ENCODE measurements at regions not wholly inside any gene's neighbourhood (a gene's known extent, or its start where the extent isn't known, plus 50 kb on each side); places are given as distances from the start of the nearest gene placed in this dataset.

DNA sequence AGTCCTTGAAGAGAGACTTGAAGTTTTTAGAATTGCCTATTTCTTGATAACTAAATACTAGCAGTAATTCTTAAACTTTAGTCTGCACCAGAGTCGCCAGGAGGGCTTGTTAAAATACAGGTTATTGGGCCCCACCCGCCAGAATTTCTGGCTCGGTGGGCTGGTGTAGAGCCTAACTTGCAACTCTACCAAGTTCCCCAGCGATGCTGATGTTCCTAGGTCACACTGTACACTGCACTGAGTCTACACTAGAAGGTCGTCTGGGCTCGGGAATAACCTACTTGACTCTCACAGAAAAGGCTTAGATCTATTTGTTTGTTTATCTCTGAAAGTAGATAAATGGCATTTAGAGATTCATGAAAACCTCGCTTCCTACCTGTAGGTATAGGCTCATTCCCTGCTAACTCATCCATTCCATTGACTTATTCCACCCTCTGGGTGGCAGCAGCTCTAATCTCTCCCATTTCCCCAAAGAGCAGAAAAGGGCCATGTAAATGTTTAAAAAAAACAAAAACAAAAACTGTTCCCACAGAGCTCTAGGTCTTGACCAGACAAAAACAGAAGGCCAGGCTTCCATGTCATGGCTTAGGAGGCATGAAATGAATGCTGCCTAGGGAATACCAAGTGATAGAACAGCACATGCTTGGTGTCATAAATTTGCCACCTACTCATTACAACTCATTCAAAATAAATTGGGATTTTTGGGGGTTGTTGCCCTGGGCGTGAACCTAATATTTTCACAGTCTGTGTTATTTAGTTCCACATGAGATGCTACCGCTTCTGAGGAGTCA lies 292.1 kb downstream of the ADGB start:
- H3K79me2 ChIP-seq (ENCODE audit: insufficient read depth, low read length), result no peaks in the 10 kb centered on the region
- Mint-ChIP-seq H3K36me3 (peaks cover 3 to 8% of the 10 kb centered on the region in 2 donors), H3K9me3 (peaks cover 0 to 6% (median 2%) of the 10 kb centered on the region in 7 donors), H3K27ac (peak overlapping the region in 2 of 7 donors; percentile 50 to 71), H3K27me3 (ENCODE audit: low read depth in 3 of 3) (no peaks in the 10 kb centered on the region), H3K4me1 (peaks cover 37% of the 10 kb centered on the region), H3K4me3 (no peak overlapping the region)
- no peak overlapping the region for H3K9ac ChIP-seq (ENCODE audit: insufficient read depth, low read length, poor library complexity, severe bottlenecking)
- WGBS (ENCODE audit: insufficient coverage), result 95% methylated on average over 6 of the region's 9 CpGs
- no peaks in the 10 kb centered on the region for H3K27me3 ChIP-seq (ENCODE audit: control insufficient read depth in 2 of 2, insufficient read depth in 2 of 2, low read length in 2 of 2)
- no peaks in the 10 kb centered on the region for H3K9me3 ChIP-seq (replicated peaks in 1 of 2; ENCODE audit: control insufficient read depth in 1 of 2, insufficient read depth in 1 of 2, low read length in 2 of 2)
- no peak overlapping the region for H2AFZ ChIP-seq (ENCODE audit: insufficient read depth, low read depth, low read length, poor library complexity, severe bottlenecking)
- TF ChIP-seq CTCF (IDR thresholded peaks at IDR 0.05), result no peak
- no peak overlapping the region for H3K4me2 ChIP-seq (replicated peaks; ENCODE audit: extremely low read depth, low read length, poor library complexity, severe bottlenecking)
- H3K4me1 ChIP-seq (ENCODE audit: control insufficient read depth in 1 of 2, insufficient read depth in 2 of 2, low read length in 2 of 2), result peaks cover 24 to 46% of the 10 kb centered on the region in 2 donors
- H3K4me3 ChIP-seq (replicated peaks in 1 of 3; ENCODE audit: low read depth in 2 of 3, low read length in 3 of 3), result no peak overlapping the region
- no peak for DNase-seq
- no peaks in the 10 kb centered on the region for H4K20me1 ChIP-seq (ENCODE audit: insufficient read depth, low read length)
- intact Hi-C loops (cut with micrococcal nuclease), result no loop called here
- H3K27ac ChIP-seq (ENCODE audit: low read depth in 1 of 2, low read length in 2 of 2), result peak overlapping the region in 1 of 2 donors; percentile 77
- no peaks in the 10 kb centered on the region for H3K36me3 ChIP-seq (replicated peaks in 1 of 2; ENCODE audit: control insufficient read depth in 1 of 2, insufficient read depth in 2 of 2, low read length in 2 of 2)

GRCh38 chr6:146891615-146892265 lies 293.0 kb downstream of the ADGB start:
- peaks cover 3 to 8% of the 10 kb centered on the region in 2 donors for H3K36me3 Mint-ChIP-seq
- 100% methylated on average over 2 of the region's 3 CpGs for WGBS (ENCODE audit: insufficient coverage)
- peak in 1 of 3 donors; percentile 49 for DNase-seq
- no peak overlapping the region for H3K4me2 ChIP-seq (replicated peaks; ENCODE audit: extremely low read depth, low read length, poor library complexity, severe bottlenecking)
- H4K20me1 ChIP-seq (ENCODE audit: insufficient read depth, low read length), result no peaks in the 10 kb centered on the region
- H3K9me3 Mint-ChIP-seq, result peaks cover 0 to 6% (median 0%) of the 10 kb centered on the region in 7 donors
- peaks cover 24 to 45% of the 10 kb centered on the region in 2 donors for H3K4me1 ChIP-seq (ENCODE audit: control insufficient read depth in 1 of 2, insufficient read depth in 2 of 2, low read length in 2 of 2)
- H2AFZ ChIP-seq (ENCODE audit: insufficient read depth, low read depth, low read length, poor library complexity, severe bottlenecking), result no peak overlapping the region
- H3K36me3 ChIP-seq (replicated peaks in 1 of 2; ENCODE audit: control insufficient read depth in 1 of 2, insufficient read depth in 2 of 2, low read length in 2 of 2), result no peaks in the 10 kb centered on the region
- H3K4me1 Mint-ChIP-seq, result peaks cover 37% of the 10 kb centered on the region
- peak overlapping the region; percentile 79 to 94 (median 91) for H3K27ac Mint-ChIP-seq
- TF ChIP-seq CTCF (IDR thresholded peaks at IDR 0.05), result no peak
- no peak overlapping the region for H3K4me3 Mint-ChIP-seq
- intact Hi-C loops (cut with micrococcal nuclease), result no loop called here
- peak overlapping the region in 1 of 3 experiments; percentile 8 for H3K4me3 ChIP-seq (replicated peaks in 1 of 3; ENCODE audit: low read depth in 2 of 3, low read length in 3 of 3)
- H3K9ac ChIP-seq (ENCODE audit: insufficient read depth, low read length, poor library complexity, severe bottlenecking), result no peak overlapping the region
- no peaks in the 10 kb centered on the region for H3K27me3 ChIP-seq (ENCODE audit: control insufficient read depth in 2 of 2, insufficient read depth in 2 of 2, low read length in 2 of 2)
- H3K27me3 Mint-ChIP-seq (ENCODE audit: low read depth in 3 of 3), result peaks cover 0 to 2% (median 0%) of the 10 kb centered on the region in 3 donors
- H3K9me3 ChIP-seq (replicated peaks in 1 of 2; ENCODE audit: control insufficient read depth in 1 of 2, insufficient read depth in 1 of 2, low read length in 2 of 2), result no peaks in the 10 kb centered on the region
- no peaks in the 10 kb centered on the region for H3K79me2 ChIP-seq (ENCODE audit: insufficient read depth, low read length)
- peak overlapping the region; percentile 10 to 77 for H3K27ac ChIP-seq (ENCODE audit: low read depth in 1 of 2, low read length in 2 of 2)
